ENCODE measurements at regions not wholly inside any gene's neighbourhood (a gene's known extent, or its start where the extent isn't known, plus 50 kb on each side); places are given as distances from the start of the nearest gene placed in this dataset.

GRCh38 chr2:236685979-236686520 is 116.4 kb downstream of the ACKR3 start:
- TF ChIP-seq CTCF (IDR thresholded peaks at IDR 0.05) (no peak), ZFX (IDR thresholded peaks at IDR 0.05; ENCODE audit: borderline replicate concordance) (no peak)

All from 22Rv1 (cell line).